ENCODE measurements at regions not wholly inside any gene's neighbourhood (a gene's known extent, or its start where the extent isn't known, plus 50 kb on each side); places are given as distances from the start of the nearest gene placed in this dataset.

DNA sequence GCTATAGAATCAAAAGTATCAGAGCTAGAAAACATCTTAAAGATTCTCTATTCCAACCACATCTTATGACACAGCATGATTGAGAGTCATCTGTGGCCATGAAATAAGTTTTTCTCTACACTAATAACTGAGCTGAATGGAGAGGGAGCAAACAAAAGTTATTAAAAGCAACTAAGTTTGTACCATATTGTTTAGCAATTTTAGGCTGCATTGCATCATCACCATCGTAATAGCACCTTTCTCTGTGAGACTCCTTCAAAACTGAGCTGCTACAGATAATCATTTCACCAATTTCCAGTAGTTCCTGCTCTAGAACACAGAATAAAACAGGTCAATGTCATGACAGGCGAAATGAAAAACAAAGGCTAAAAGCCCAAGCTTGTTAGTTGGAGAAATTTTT lies 1183.9 kb downstream of the DIAPH3 start:
- no peaks in the 10 kb centered on the region for H3K27me3 ChIP-seq (ENCODE audit: insufficient read depth, low read length)
- H3K4me2 ChIP-seq (ENCODE audit: low read length) = no peak overlapping the region
- DNase-seq = no peak
- no peak overlapping the region for H2BK5ac ChIP-seq (ENCODE audit: low read depth, low read length, poor library complexity)
- no peak overlapping the region for H3K14ac ChIP-seq (ENCODE audit: low read length)
- H2BK12ac ChIP-seq (ENCODE audit: low read length) = no peak overlapping the region
- H3K79me2 ChIP-seq (ENCODE audit: control insufficient read depth, insufficient read depth, low read length, poor library complexity) = no peaks in the 10 kb centered on the region
- H2BK120ac ChIP-seq (ENCODE audit: insufficient read depth, low read length, poor library complexity) = no peak overlapping the region
- no peak overlapping the region for H3K27ac ChIP-seq (ENCODE audit: low read depth, low read length)
- no peak overlapping the region for H3K9ac ChIP-seq (ENCODE audit: low read length)
- no peak overlapping the region for H3K18ac ChIP-seq (ENCODE audit: low read length)
- H3K23ac ChIP-seq (ENCODE audit: low read length) = no peak overlapping the region
- H3K9me3 ChIP-seq (ENCODE audit: insufficient read depth, low read depth, low read length) = no peaks in the 10 kb centered on the region
- no peak overlapping the region for H4K12ac ChIP-seq (ENCODE audit: low read depth, low read length)
- no peak overlapping the region for H3K4ac ChIP-seq (ENCODE audit: low read depth, low read length)
- no peak overlapping the region for H4K8ac ChIP-seq (ENCODE audit: low read depth, low read length)
- H2AFZ ChIP-seq (ENCODE audit: insufficient read depth, low read length, poor library complexity) = no peak overlapping the region
- no peak overlapping the region for H2AK5ac ChIP-seq (ENCODE audit: low read length)
- no peaks in the 10 kb centered on the region for H3K4me1 ChIP-seq (ENCODE audit: control insufficient read depth in 1 of 2, insufficient read depth in 2 of 2, low read length in 2 of 2)
- H3K79me1 ChIP-seq (ENCODE audit: low read length) = no peaks in the 10 kb centered on the region
- H3K4me3 ChIP-seq (ENCODE audit: low read depth, low read length) = no peak overlapping the region
- WGBS (ENCODE audit: extremely low coverage, insufficient coverage, insufficient read length) = no CpG with 5 or more reads among the region's 2 CpGs
- H4K91ac ChIP-seq (ENCODE audit: low read depth, low read length) = no peak overlapping the region
- H3K36me3 ChIP-seq (ENCODE audit: control insufficient read depth in 1 of 2, insufficient read depth in 2 of 2, low read length in 2 of 2) = no peaks in the 10 kb centered on the region

DNA sequence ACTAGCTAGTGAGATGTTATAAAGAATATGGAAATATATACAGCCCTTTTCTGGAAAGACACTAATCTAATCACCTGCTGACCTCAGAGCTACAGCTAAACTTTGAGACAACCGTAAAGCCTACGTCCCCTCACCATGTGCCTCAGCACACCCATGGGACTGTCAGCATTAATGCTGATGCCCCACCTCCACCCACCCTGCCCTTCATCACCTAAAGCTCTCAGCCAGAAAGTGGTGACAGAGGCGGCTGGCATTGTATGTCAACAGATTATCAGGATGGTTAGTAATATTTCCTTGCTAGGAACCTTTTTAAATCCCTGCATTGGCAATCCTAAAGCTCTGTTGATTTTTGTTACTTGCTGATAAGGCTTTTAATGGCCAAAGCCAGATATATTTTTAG lies 1177.9 kb downstream of the DIAPH3 start:
- Histone ChIP-seq H4K12ac (ENCODE audit: low read depth, low read length) (no peak overlapping the region), H2BK120ac (ENCODE audit: insufficient read depth, low read length, poor library complexity) (no peak overlapping the region), H3K4me3 (ENCODE audit: low read depth, low read length) (no peak overlapping the region), H3K18ac (ENCODE audit: low read length) (no peak overlapping the region), H2AK5ac (ENCODE audit: low read length) (no peak overlapping the region), H3K4me1 (ENCODE audit: control insufficient read depth in 1 of 2, insufficient read depth in 2 of 2, low read length in 2 of 2) (no peaks in the 10 kb centered on the region), H3K36me3 (ENCODE audit: control insufficient read depth in 1 of 2, insufficient read depth in 2 of 2, low read length in 2 of 2) (no peaks in the 10 kb centered on the region), H2AFZ (ENCODE audit: insufficient read depth, low read length, poor library complexity) (no peak overlapping the region), H3K14ac (ENCODE audit: low read length) (no peak overlapping the region), H3K9me3 (ENCODE audit: insufficient read depth, low read depth, low read length) (no peaks in the 10 kb centered on the region), H3K27ac (ENCODE audit: low read depth, low read length) (no peak overlapping the region), H3K27me3 (ENCODE audit: insufficient read depth, low read length) (no peaks in the 10 kb centered on the region), H2BK12ac (ENCODE audit: low read length) (no peak overlapping the region), H3K4ac (ENCODE audit: low read depth, low read length) (no peak overlapping the region), H3K79me1 (ENCODE audit: low read length) (no peaks in the 10 kb centered on the region), H4K8ac (ENCODE audit: low read depth, low read length) (no peak overlapping the region), H3K23ac (ENCODE audit: low read length) (no peak overlapping the region), H4K91ac (ENCODE audit: low read depth, low read length) (no peak overlapping the region), H3K79me2 (ENCODE audit: control insufficient read depth, insufficient read depth, low read length, poor library complexity) (no peaks in the 10 kb centered on the region), H2BK5ac (ENCODE audit: low read depth, low read length, poor library complexity) (no peak overlapping the region), H3K4me2 (ENCODE audit: low read length) (no peak overlapping the region), H3K9ac (ENCODE audit: low read length) (no peak overlapping the region)
- no peak for DNase-seq
- no CpG with 5 or more reads among the region's 3 CpGs for WGBS (ENCODE audit: extremely low coverage, insufficient coverage, insufficient read length)

DNA sequence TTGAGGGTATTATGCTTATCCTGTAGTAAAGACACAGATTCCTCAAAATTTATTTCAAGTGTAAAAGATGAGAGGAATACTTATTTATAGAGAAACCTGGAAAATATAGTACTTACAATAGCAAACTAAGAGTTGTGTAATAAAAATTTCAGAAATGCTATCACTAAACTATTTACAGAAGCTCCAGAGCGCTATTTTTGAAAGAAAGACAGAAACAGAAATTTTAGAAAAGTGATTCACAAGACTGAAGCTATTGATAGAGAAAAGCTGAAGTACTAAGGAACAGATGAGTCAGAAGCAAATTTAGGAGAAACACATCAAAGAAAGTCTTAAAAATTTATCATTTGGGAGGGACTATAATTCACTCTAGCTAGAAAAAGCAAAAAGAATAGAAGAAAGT lies 1174.2 kb downstream of the DIAPH3 start:
- Histone ChIP-seq H3K4me3 (ENCODE audit: low read depth, low read length) (no peak overlapping the region), H3K4ac (ENCODE audit: low read depth, low read length) (no peak overlapping the region), H2AFZ (ENCODE audit: insufficient read depth, low read length, poor library complexity) (no peak overlapping the region), H2AK5ac (ENCODE audit: low read length) (no peak overlapping the region), H3K27ac (ENCODE audit: low read depth, low read length) (no peak overlapping the region), H3K79me2 (ENCODE audit: control insufficient read depth, insufficient read depth, low read length, poor library complexity) (no peaks in the 10 kb centered on the region), H3K4me1 (ENCODE audit: control insufficient read depth in 1 of 2, insufficient read depth in 2 of 2, low read length in 2 of 2) (no peaks in the 10 kb centered on the region), H4K8ac (ENCODE audit: low read depth, low read length) (no peak overlapping the region), H3K4me2 (ENCODE audit: low read length) (no peak overlapping the region), H3K23ac (ENCODE audit: low read length) (no peak overlapping the region), H2BK5ac (ENCODE audit: low read depth, low read length, poor library complexity) (no peak overlapping the region), H2BK12ac (ENCODE audit: low read length) (no peak overlapping the region), H3K18ac (ENCODE audit: low read length) (no peak overlapping the region), H3K36me3 (ENCODE audit: control insufficient read depth in 1 of 2, insufficient read depth in 2 of 2, low read length in 2 of 2) (no peaks in the 10 kb centered on the region), H3K27me3 (ENCODE audit: insufficient read depth, low read length) (no peaks in the 10 kb centered on the region), H3K79me1 (ENCODE audit: low read length) (no peaks in the 10 kb centered on the region), H4K91ac (ENCODE audit: low read depth, low read length) (no peak overlapping the region), H3K9me3 (ENCODE audit: insufficient read depth, low read depth, low read length) (no peaks in the 10 kb centered on the region), H2BK120ac (ENCODE audit: insufficient read depth, low read length, poor library complexity) (no peak overlapping the region), H4K12ac (ENCODE audit: low read depth, low read length) (no peak overlapping the region), H3K14ac (ENCODE audit: low read length) (no peak overlapping the region), H3K9ac (ENCODE audit: low read length) (no peak overlapping the region)
- DNase-seq = no peak
- no CpG with 5 or more reads among the region's 1 CpG for WGBS (ENCODE audit: extremely low coverage, insufficient coverage, insufficient read length)

DNA sequence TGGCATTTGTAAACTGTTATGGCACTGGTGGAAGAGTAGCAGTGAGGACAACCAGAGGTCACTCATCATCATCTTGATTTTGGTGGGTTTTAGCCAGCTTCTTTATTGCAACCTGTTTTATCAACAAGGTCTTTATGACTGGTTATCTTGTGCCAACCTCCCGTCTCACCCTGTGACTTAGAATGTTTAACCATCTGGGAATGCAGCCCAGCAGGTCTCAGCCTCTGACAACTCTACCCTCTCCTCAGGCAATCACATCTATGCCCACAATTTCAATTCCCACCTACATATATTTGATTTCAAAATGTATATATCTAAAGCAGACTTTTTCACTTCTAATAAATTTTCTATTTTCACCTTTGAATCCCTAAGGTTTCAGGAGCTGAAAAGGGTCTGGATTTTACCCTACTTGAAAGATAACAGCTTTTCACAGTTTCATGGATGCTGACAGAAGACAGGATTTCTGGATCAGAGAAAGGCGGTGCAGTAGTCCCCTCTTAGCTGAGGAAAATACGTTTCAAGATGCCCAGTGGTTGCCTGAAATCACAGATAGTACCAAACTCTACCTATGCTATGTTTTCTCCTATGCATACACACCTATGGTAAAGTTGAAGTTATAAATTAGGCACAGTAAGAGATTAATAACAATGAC lies 1171.8 kb downstream of the DIAPH3 start:
- WGBS (ENCODE audit: extremely low coverage, insufficient coverage, insufficient read length) = no CpG with 5 or more reads among the region's 3 CpGs

More for the DNA sequence above, 1171.8 kb downstream of the DIAPH3 start:
- Histone ChIP-seq H3K4ac (ENCODE audit: low read depth, low read length) (no peak overlapping the region), H4K12ac (ENCODE audit: low read depth, low read length) (no peak overlapping the region), H3K27me3 (ENCODE audit: insufficient read depth, low read length) (no peaks in the 10 kb centered on the region), H2BK12ac (ENCODE audit: low read length) (no peak overlapping the region), H3K9ac (ENCODE audit: low read length) (no peak overlapping the region), H3K18ac (ENCODE audit: low read length) (no peak overlapping the region), H2BK5ac (ENCODE audit: low read depth, low read length, poor library complexity) (no peak overlapping the region), H2AFZ (ENCODE audit: insufficient read depth, low read length, poor library complexity) (no peak overlapping the region), H4K8ac (ENCODE audit: low read depth, low read length) (no peak overlapping the region), H3K4me2 (ENCODE audit: low read length) (no peak overlapping the region), H3K79me1 (ENCODE audit: low read length) (no peaks in the 10 kb centered on the region), H3K4me3 (ENCODE audit: low read depth, low read length) (no peak overlapping the region), H3K36me3 (ENCODE audit: control insufficient read depth in 1 of 2, insufficient read depth in 2 of 2, low read length in 2 of 2) (no peaks in the 10 kb centered on the region), H4K91ac (ENCODE audit: low read depth, low read length) (no peak overlapping the region), H3K27ac (ENCODE audit: low read depth, low read length) (no peak overlapping the region), H3K9me3 (ENCODE audit: insufficient read depth, low read depth, low read length) (no peaks in the 10 kb centered on the region), H3K79me2 (ENCODE audit: control insufficient read depth, insufficient read depth, low read length, poor library complexity) (no peaks in the 10 kb centered on the region), H2AK5ac (ENCODE audit: low read length) (no peak overlapping the region), H3K23ac (ENCODE audit: low read length) (no peak overlapping the region), H3K4me1 (ENCODE audit: control insufficient read depth in 1 of 2, insufficient read depth in 2 of 2, low read length in 2 of 2) (no peaks in the 10 kb centered on the region), H2BK120ac (ENCODE audit: insufficient read depth, low read length, poor library complexity) (no peak overlapping the region), H3K14ac (ENCODE audit: low read length) (no peak overlapping the region)
- no peak for DNase-seq

Data from trophoblast cell (in vitro differentiated cells and primary cell).